Activated CD4-positive, alpha-beta memory T cell treated with anti-CD3 and anti-CD28 coated beads, Interleukin-2, amount 10 ng/mL, durations not matched to agents 7 days and 5 days (primary cell): ENCODE measurements at regions not wholly inside any gene's neighbourhood (a gene's known extent, or its start where the extent isn't known, plus 50 kb on each side); places are given as distances from the start of the nearest gene placed in this dataset.

ENCODE experiments used
- CTCF ChIA-PET: fragments of 350-600 bp; sonication (Branson Sonifier 250); formaldehyde crosslinking; loops from one replicate; lab custom pipeline; 2021; ENCODE audit warnings: antibody characterized with exemption, inconsistent platforms; lab: Charles Lee
- POLR2A ChIA-PET: fragments of 350-600 bp; sonication (Branson Sonifier 250); formaldehyde crosslinking; loops from one replicate; lab custom pipeline; 2021; ENCODE audit warnings: antibody characterized with exemption; lab: Charles Lee
- DNase-seq: peaks from one replicate; pipeline ENCODE4 v3.0.0-alpha.2; 2020
- H3K27ac Mint-ChIP-seq: one replicate; pipeline ENCODE4 v1.8.0; 2021; ENCODE audit warnings: mild to moderate bottlenecking, mixed read lengths
- H3K27me3 Mint-ChIP-seq: one replicate; pipeline ENCODE4 v1.8.0; 2021; ENCODE audit warnings: mixed read lengths
- H3K36me3 Mint-ChIP-seq: one replicate; pipeline ENCODE4 v1.8.0; 2021; ENCODE audit warnings: low read depth, mixed read lengths
- H3K4me1 Mint-ChIP-seq: one replicate; pipeline ENCODE4 v1.8.0; 2021; ENCODE audit warnings: mixed read lengths
- H3K4me3 Mint-ChIP-seq: one replicate; pipeline ENCODE4 v1.8.0; 2021; ENCODE audit warnings: mild to moderate bottlenecking, mixed read lengths
- H3K9me3 Mint-ChIP-seq: one replicate; pipeline ENCODE4 v1.8.0; 2021; ENCODE audit warnings: mixed read lengths

DNA sequence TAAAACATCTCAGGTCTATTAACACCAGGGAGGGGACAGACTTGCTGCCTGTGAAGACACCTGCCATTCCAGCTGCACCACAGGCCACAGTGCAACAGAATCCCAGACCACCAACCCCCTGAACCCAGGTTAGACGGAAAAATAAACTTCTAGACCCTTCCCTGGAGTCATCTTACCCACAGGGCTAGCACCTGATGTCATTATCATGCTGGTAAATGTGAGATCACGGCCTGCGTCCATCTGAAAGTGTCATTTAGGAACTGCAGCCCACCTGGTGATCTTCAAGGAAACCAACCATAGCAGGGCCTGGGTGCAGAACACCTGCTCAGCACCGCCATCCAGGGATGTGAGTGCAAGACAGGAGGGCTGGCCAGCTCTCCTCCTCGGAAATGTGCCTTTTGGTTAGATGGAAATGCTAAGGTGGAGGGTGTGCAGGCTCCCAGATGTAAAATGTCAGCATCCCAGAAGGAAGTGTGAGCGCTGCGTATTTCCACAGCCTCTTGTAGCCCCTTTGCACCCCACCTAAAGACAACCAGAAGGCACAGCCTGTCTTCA is 80.8 kb downstream of the PTGR3 start:
- Mint-ChIP-seq H3K27me3 (peaks cover 2% of the 10 kb centered on the region), H3K9me3 (peaks cover 5% of the 10 kb centered on the region), H3K27ac (no peak overlapping the region), H3K4me1 (peaks cover 10% of the 10 kb centered on the region), H3K36me3 (no peaks in the 10 kb centered on the region), H3K4me3 (no peak overlapping the region)
- POLR2A ChIA-PET, result no interaction called here
- no peak for DNase-seq
- CTCF ChIA-PET, result no interaction called here

DNA sequence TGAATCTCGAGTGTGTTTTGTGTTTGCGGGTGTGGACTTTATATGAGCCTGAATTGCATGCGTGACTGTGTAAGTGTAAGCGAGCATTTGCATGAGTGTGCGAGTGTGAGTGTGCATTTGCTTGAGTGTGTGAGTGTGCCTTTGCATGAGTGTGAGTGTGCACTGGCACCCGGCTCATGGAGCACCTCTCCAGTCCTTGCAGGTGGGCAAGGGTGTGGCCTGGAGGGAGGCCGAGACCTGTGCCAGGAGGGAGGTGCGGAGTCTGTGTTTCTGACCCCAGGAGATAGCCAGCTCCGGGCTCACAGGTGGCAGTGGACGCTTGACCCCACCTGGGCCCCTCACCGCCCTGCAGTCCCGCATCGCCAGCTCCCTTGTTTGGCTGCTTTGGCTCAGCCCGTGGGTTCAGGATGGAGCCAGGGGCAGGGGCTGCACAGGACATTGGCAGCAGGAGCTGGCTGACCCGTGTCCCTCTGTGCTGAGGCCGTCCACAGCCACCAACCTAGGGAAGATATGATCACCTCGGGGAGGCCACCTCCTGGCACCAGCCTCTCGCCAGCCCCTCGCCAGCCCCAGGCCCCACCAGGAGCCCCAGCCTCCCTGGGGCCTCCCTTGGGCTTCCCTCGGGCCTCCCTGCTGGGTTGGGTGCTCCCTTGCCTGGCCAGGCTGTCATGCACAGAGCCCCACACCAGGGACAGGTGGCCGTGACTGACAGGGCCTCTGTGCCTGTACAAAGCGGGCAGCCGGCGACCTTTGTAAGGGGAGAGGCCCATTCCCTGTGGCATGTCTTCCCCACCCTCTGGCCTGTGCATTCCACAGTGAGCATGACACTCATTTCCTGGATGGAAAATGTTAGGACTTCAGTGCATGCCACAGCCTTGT is 81.6 kb downstream of the PTGR3 start:
- Mint-ChIP-seq H3K9me3 (peaks cover 5% of the 10 kb centered on the region), H3K27ac (no peak overlapping the region), H3K4me3 (no peak overlapping the region), H3K27me3 (peaks cover 2% of the 10 kb centered on the region), H3K36me3 (no peaks in the 10 kb centered on the region), H3K4me1 (peaks cover 10% of the 10 kb centered on the region)
- DNase-seq, result no peak
- ChIA-PET CTCF (no interaction called here), POLR2A (no interaction called here)

DNA sequence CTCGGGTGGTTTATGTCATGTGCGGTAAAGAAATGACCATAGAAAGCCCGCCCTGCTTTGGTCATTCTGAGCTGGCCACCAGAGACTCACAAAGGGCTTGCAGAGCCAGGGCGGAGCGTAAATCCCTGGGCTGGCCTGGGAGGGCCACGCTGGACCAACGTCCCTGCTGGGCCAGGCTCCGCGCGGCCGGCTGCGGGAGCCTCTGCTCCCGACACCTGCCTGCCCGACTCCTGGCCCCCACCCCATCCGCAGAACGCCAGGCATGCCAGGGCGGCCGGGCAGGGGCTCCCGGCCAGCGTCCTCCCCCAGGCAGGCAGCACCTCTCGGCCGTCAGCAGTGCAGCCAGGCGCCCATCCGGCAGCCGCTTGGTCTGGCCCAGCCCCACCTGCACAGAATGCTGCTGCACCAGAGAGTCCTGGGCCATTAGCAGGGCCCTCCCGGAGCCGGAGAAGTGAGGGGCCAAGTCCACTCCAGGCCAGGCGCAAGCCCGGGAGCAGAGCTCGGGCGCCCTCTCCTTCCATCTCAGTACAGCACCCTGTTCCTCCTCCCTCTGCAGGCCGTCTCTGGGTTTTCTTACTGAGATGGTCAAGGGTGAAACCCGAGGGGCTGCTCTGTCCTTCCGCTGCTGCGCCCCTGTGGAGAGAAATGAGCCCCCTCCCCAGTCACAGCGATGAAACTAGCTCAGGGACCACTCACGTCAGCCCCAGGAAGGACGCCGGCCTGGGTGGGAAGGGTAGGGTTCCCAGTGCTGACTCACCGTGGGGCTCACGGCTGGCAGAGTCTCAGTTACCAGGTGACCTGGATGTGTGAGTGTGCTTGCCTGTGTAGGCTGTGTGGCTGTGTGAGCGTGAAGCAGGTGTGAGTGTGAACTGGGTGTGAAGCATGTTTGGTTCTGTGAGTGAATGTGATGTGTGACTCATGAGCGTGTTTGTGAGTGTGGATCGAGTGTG is 83.3 kb downstream of the PTGR3 start:
- Mint-ChIP-seq H3K4me1 (peaks cover 10% of the 10 kb centered on the region), H3K27me3 (peaks cover 2% of the 10 kb centered on the region), H3K4me3 (no peak overlapping the region), H3K36me3 (no peaks in the 10 kb centered on the region), H3K27ac (no peak overlapping the region), H3K9me3 (peaks cover 5% of the 10 kb centered on the region)
- POLR2A ChIA-PET, result no interaction called here
- no peak for DNase-seq
- CTCF ChIA-PET, result no interaction called here

DNA sequence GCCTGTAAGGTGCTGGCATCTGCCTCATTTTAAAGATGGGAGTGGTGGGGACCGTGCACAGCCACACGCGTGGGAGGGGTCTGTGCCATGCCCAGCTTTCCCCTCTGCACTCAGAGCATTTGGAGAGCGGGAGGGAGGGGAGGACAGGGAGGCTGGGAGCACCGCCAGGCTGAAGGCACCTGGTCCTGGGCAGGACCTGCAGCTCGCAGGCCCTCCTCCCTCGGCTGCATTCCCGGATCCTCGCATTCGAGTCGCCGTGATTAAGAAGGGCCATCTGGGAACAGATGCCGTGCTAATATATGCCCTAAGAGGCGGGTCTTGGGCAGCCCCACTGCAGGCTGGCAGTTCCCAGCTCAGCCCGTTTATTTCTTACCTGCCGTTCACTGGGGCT is 84.0 kb downstream of the PTGR3 start:
- DNase-seq, result no peak
- CTCF ChIA-PET, result no interaction called here
- no peak overlapping the region for H3K27ac Mint-ChIP-seq

DNA sequence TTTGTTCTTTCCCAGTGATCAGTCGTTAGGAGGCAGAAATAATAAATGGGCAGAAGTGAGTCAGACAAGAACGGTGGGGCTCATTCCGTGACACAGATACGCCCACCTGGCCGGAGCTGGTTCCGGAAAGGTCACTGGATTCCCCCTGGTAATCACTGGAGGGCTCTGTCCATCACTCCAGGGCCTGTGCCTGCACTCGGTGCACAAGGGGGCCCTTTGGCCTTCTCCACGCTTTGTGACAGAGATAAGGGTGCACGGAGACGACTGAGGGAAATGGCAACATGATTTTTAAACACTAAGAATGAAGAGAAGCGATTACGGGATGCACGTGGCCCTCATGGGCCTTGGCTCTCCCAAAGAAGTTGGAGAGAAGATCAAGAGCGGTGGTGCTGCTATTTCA is 84.4 kb downstream of the PTGR3 start:
- peaks cover 2% of the 10 kb centered on the region for H3K27me3 Mint-ChIP-seq
- H3K9me3 Mint-ChIP-seq, result no peaks in the 10 kb centered on the region
- H3K4me3 Mint-ChIP-seq, result no peak overlapping the region
- H3K27ac Mint-ChIP-seq, result no peak overlapping the region
- CTCF ChIA-PET, result no interaction called here
- POLR2A ChIA-PET, result no interaction called here
- no peak for DNase-seq
- peaks cover 10% of the 10 kb centered on the region for H3K4me1 Mint-ChIP-seq
- H3K36me3 Mint-ChIP-seq, result no peaks in the 10 kb centered on the region

More for the DNA sequence above, 84.0 kb downstream of the PTGR3 start:
- Mint-ChIP-seq H3K36me3 (no peaks in the 10 kb centered on the region), H3K4me3 (no peak overlapping the region), H3K4me1 (peaks cover 10% of the 10 kb centered on the region), H3K9me3 (peaks cover 2% of the 10 kb centered on the region), H3K27me3 (peaks cover 2% of the 10 kb centered on the region)
- POLR2A ChIA-PET, result no interaction called here

DNA sequence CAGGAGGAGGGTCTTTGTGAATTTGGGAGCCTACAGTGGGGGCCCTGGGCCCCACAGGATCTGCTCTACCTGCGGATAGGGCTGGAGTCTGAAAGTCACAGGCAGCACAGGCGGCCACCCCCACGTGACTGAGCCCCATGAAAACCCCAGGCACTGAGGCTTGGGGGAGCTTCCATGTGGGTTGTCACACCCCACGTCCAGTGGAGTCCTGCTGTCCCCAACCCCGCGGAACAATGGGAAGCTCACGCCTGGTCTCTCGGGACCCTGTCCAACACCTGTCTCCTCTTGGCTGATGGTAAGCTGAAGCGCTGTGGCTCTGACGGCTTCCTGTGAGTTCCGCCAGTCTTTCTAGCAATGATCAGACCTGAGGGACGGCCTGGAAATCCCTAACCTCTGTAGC is 85.8 kb downstream of the PTGR3 start:
- Mint-ChIP-seq H3K36me3 (no peaks in the 10 kb centered on the region), H3K4me3 (no peak overlapping the region), H3K27ac (no peak overlapping the region), H3K4me1 (peaks cover 10% of the 10 kb centered on the region), H3K9me3 (no peaks in the 10 kb centered on the region), H3K27me3 (peaks cover 2% of the 10 kb centered on the region)
- ChIA-PET CTCF (no interaction called here), POLR2A (no interaction called here)
- DNase-seq, result no peak

DNA sequence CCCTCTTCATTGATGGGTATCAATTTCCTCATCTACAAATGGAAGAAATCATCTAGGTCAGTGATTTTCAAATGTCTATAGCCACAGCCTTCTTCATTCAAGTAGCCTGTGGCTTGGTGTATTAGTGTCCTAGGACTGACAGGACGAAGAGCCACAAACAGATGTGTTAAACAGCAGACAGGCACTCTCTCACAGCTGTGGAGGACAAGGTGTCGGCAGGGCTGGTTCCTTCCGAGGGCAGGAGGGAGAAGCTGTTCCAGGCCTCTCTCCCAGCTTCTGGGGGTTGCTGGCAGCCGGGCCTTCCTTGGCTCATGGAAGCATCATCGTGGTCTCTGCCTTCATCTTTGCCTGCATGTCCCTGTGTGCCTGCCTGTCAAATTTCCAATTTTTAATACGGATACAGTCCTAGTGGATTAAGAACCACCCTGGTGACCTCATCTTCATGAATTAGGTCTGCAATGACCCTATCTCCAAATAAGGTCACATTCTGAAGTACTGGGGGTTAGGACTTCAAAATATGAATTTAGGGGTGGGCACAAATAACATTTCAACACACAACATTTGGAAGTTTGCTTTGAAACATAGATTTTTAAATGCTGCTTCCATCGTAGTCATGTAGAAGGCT is 86.5 kb downstream of the PTGR3 start:
- Mint-ChIP-seq H3K27ac (no peak overlapping the region), H3K9me3 (no peaks in the 10 kb centered on the region), H3K4me1 (peaks cover 10% of the 10 kb centered on the region), H3K27me3 (peaks cover 2% of the 10 kb centered on the region), H3K36me3 (no peaks in the 10 kb centered on the region), H3K4me3 (no peak overlapping the region)
- CTCF ChIA-PET, result no interaction called here
- DNase-seq, result no peak
- POLR2A ChIA-PET, result no interaction called here

DNA sequence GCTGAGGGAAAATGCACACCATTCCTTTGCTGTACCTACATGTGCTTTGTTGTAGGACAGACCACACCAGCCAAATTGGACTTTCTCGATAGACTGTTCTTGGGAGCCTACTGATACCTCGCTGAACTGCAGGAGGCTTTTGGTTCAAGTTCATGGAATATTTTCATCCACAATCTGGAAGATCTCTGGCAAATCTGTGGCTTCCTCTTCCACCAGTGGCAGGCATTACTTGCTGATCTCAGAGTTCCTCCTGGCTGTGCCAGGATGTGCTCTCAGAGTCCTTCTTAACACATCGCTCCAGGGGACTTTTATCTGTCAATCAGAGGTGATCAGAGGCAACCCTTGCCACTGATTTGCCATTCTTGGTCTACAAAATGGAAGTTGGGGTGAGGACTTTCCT is 87.7 kb downstream of the PTGR3 start:
- Mint-ChIP-seq H3K27me3 (peaks cover 4% of the 10 kb centered on the region), H3K27ac (no peak overlapping the region), H3K4me1 (peaks cover 3% of the 10 kb centered on the region), H3K9me3 (no peaks in the 10 kb centered on the region), H3K36me3 (no peaks in the 10 kb centered on the region), H3K4me3 (no peak overlapping the region)
- DNase-seq, result no peak
- CTCF ChIA-PET, result no interaction called here
- POLR2A ChIA-PET, result no interaction called here

DNA sequence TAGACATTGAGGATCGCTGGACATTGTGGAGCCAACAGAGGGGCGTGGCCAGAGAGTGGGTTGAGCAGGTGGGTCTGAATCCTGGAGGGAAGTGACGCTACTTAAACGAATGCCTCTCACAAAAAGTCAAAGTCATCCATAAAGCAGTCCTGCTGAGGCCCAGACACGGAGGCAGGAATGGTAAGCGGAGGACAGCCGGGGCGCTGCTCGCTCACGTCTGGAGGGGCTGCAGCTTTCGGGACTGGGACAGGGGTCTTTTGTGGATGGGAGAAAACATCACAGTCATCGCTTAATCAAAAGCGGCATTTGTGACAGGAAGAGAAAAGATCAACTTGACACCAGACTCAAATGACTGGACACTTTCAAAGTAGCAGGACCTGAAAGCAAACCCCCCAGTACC is 88.4 kb downstream of the PTGR3 start:
- H3K4me1 Mint-ChIP-seq, result no peaks in the 10 kb centered on the region
- CTCF ChIA-PET, result no interaction called here
- no peak overlapping the region for H3K27ac Mint-ChIP-seq
- no peak overlapping the region for H3K4me3 Mint-ChIP-seq
- peaks cover 4% of the 10 kb centered on the region for H3K27me3 Mint-ChIP-seq
- H3K36me3 Mint-ChIP-seq, result no peaks in the 10 kb centered on the region
- no peak for DNase-seq
- H3K9me3 Mint-ChIP-seq, result no peaks in the 10 kb centered on the region
- POLR2A ChIA-PET, result no interaction called here

DNA sequence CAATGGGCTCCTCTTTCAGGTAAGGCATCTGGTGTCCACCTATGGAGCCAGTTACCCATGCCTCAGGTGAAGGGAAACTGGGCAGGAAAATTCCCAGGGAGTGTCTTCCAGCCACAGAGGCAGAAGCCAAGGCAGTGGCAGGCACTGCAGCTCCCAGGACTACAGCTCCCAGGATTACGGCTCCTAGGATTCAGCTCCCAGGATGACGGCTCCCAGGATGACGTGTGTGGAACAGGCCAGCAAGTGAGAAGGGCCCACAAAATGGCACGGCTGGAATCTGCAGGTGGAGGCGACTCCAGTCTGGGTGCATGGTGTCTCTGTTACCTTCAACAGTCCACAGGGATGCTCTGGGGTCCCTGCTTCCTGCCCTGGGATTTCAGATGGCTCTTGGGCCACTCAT is 92.1 kb downstream of the PTGR3 start:
- H3K4me1 Mint-ChIP-seq, result no peaks in the 10 kb centered on the region
- peaks cover 2% of the 10 kb centered on the region for H3K27me3 Mint-ChIP-seq
- ChIA-PET POLR2A (no interaction called here), CTCF (no interaction called here)
- H3K4me3 Mint-ChIP-seq, result no peak overlapping the region
- no peak for DNase-seq
- H3K36me3 Mint-ChIP-seq, result no peaks in the 10 kb centered on the region
- no peak overlapping the region for H3K27ac Mint-ChIP-seq
- no peaks in the 10 kb centered on the region for H3K9me3 Mint-ChIP-seq

DNA sequence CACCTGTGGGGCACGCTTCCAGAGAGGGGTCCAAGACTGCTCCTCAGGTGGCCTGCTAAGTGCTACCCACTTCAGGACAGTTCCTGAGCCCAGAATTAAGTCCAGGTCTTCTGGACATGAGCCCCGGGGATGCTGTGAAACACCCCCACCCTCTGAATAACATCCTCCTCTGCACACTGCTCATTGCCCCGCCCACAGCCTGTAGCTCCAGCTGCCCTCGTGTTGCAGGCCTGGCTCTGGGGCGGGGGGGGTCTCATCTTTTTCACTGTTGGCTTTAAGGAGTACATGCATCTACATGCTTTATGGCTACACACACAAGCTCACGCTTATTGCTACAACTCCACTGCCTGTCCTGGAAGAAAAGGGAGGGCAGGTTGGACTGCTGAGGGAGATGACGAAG is 92.8 kb downstream of the PTGR3 start:
- Mint-ChIP-seq H3K9me3 (no peaks in the 10 kb centered on the region), H3K4me1 (no peaks in the 10 kb centered on the region), H3K27ac (no peak overlapping the region), H3K27me3 (peaks cover 2% of the 10 kb centered on the region), H3K36me3 (no peaks in the 10 kb centered on the region), H3K4me3 (no peak overlapping the region)
- ChIA-PET CTCF (no interaction called here), POLR2A (no interaction called here)
- DNase-seq, result no peak

DNA sequence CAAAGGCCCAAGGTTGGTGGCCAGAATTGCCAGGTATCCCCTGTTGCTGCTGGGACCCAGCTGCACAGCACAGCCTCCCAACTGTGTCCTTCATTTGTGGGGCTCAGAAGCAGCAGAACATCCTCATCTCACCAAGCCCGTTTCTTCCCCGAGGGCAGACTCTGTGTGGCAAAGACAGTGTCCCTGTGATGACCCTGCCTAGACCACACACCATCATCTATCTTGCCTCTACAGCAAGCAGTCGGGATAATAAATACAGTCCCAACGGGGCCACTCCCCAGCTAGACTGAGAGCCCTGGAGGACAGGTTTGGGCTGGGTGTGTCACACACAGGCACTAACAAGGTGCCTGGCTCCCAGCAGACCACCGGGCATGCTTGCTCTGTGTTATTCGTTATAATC is 93.4 kb downstream of the PTGR3 start:
- Mint-ChIP-seq H3K9me3 (no peaks in the 10 kb centered on the region), H3K4me3 (no peak overlapping the region)
- CTCF ChIA-PET, result no interaction called here

More for the DNA sequence above, 93.4 kb downstream of the PTGR3 start:
- Mint-ChIP-seq H3K36me3 (no peaks in the 10 kb centered on the region), H3K27me3 (peaks cover 2% of the 10 kb centered on the region), H3K4me1 (no peaks in the 10 kb centered on the region), H3K27ac (no peak overlapping the region)
- no peak for DNase-seq
- POLR2A ChIA-PET, result no interaction called here
